ENCODE measurements at regions not wholly inside any gene's neighbourhood (a gene's known extent, or its start where the extent isn't known, plus 50 kb on each side); places are given as distances from the start of the nearest gene placed in this dataset.

GRCh38 chr2:149920389-149920788 is 332.8 kb upstream of the MMADHC start:
- Mint-ChIP-seq H3K4me1 (peaks cover 2 to 7% of the 10 kb centered on the region in 2 experiments; a peak in 2 of 4 replicates), H3K27ac (no peak overlapping the region), H3K4me3 (no peak overlapping the region), H3K27me3 (ENCODE audit: low read depth) (no peaks in the 10 kb centered on the region), H3K9me3 (peaks cover 8 to 9% of the 10 kb centered on the region in 2 experiments; a peak in 2 of 5 replicates), H3K36me3 (ENCODE audit: insufficient read depth in 1 of 3, low read depth in 3 of 3) (peaks cover 0 to 13% (median 0%) of the 10 kb centered on the region in 3 experiments; a peak in 4 of 7 replicates)
- no peaks in the 10 kb centered on the region for H3K9me3 ChIP-seq (ENCODE audit: control insufficient read depth, low read depth, low read length)
- H2BK5ac ChIP-seq (ENCODE audit: insufficient read length, low read length): no peak overlapping the region
- no peaks in the 10 kb centered on the region for H3K79me1 ChIP-seq (ENCODE audit: insufficient read depth, low read depth, low read length, poor library complexity, severe bottlenecking)
- no peak overlapping the region for H3K14ac ChIP-seq (ENCODE audit: insufficient read depth, low read length)
- no peak overlapping the region for H3T11ph ChIP-seq (ENCODE audit: low read length)
- no peak overlapping the region for H2BK15ac ChIP-seq (ENCODE audit: low read depth, low read length)
- no peaks in the 10 kb centered on the region for H3K4me1 ChIP-seq (ENCODE audit: insufficient read depth, low read length)
- no peak for DNase-seq
- H4K5ac ChIP-seq (ENCODE audit: insufficient read length, low read depth, low read length): no peak overlapping the region
- H3K56ac ChIP-seq (ENCODE audit: insufficient read length, low read depth, low read length): no peak overlapping the region
- no peak overlapping the region for H3K4me2 ChIP-seq (ENCODE audit: insufficient read depth, insufficient read length, low read length)
- H2BK120ac ChIP-seq (ENCODE audit: low read depth, low read length, poor library complexity, severe bottlenecking): no peak overlapping the region
- H4K20me1 ChIP-seq (ENCODE audit: control insufficient read depth, insufficient read depth, insufficient read length): no peaks in the 10 kb centered on the region
- H4K8ac ChIP-seq (replicated peaks; ENCODE audit: insufficient read length, low read depth, low read length): no peak overlapping the region
- no peak overlapping the region for H2BK20ac ChIP-seq (ENCODE audit: low read depth, low read length, poor library complexity, severe bottlenecking)
- no peak overlapping the region for H2AK5ac ChIP-seq (ENCODE audit: insufficient read length, low read length)
- no peaks in the 10 kb centered on the region for H3K27me3 ChIP-seq (ENCODE audit: insufficient read depth, low read length)
- no peak overlapping the region for H3K23ac ChIP-seq (ENCODE audit: insufficient read length, low read depth, low read length)
- no peak overlapping the region for H2AFZ ChIP-seq (ENCODE audit: low read length)
- no peaks in the 10 kb centered on the region for H3K23me2 ChIP-seq (ENCODE audit: insufficient read length, low read depth, low read length, poor library complexity, severe bottlenecking)
- no peak overlapping the region for H3K27ac ChIP-seq (ENCODE audit: insufficient read length, low read depth, low read length)
- H3K9ac ChIP-seq (ENCODE audit: extremely low read depth, insufficient read length, low read length): no peak overlapping the region
- H3K79me2 ChIP-seq (ENCODE audit: insufficient read depth, low read length): no peaks in the 10 kb centered on the region
- H4K91ac ChIP-seq (ENCODE audit: insufficient read length, low read depth, low read length): no peak overlapping the region
- TF ChIP-seq, protein P1, sequence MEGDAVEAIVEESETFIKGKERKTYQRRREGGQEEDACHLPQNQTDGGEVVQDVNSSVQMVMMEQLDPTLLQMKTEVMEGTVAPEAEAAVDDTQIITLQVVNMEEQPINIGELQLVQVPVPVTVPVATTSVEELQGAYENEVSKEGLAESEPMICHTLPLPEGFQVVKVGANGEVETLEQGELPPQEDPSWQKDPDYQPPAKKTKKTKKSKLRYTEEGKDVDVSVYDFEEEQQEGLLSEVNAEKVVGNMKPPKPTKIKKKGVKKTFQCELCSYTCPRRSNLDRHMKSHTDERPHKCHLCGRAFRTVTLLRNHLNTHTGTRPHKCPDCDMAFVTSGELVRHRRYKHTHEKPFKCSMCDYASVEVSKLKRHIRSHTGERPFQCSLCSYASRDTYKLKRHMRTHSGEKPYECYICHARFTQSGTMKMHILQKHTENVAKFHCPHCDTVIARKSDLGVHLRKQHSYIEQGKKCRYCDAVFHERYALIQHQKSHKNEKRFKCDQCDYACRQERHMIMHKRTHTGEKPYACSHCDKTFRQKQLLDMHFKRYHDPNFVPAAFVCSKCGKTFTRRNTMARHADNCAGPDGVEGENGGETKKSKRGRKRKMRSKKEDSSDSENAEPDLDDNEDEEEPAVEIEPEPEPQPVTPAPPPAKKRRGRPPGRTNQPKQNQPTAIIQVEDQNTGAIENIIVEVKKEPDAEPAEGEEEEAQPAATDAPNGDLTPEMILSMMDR (conservative IDR thresholded peaks at IDR 0.05): no peak
- no peak overlapping the region for H2BK12ac ChIP-seq (ENCODE audit: insufficient read length, low read depth, low read length)
- H3K18ac ChIP-seq (ENCODE audit: insufficient read length, low read depth, low read length): no peak overlapping the region
- no peak overlapping the region for H3K4ac ChIP-seq (ENCODE audit: low read depth, low read length)
- WGBS (ENCODE audit: extremely low coverage, insufficient read length, low lambda C conversion rate): no CpG with 5 or more reads among the region's 3 CpGs
